ENCODE measurements at regions not wholly inside any gene's neighbourhood (a gene's known extent, or its start where the extent isn't known, plus 50 kb on each side); places are given as distances from the start of the nearest gene placed in this dataset.

DNA sequence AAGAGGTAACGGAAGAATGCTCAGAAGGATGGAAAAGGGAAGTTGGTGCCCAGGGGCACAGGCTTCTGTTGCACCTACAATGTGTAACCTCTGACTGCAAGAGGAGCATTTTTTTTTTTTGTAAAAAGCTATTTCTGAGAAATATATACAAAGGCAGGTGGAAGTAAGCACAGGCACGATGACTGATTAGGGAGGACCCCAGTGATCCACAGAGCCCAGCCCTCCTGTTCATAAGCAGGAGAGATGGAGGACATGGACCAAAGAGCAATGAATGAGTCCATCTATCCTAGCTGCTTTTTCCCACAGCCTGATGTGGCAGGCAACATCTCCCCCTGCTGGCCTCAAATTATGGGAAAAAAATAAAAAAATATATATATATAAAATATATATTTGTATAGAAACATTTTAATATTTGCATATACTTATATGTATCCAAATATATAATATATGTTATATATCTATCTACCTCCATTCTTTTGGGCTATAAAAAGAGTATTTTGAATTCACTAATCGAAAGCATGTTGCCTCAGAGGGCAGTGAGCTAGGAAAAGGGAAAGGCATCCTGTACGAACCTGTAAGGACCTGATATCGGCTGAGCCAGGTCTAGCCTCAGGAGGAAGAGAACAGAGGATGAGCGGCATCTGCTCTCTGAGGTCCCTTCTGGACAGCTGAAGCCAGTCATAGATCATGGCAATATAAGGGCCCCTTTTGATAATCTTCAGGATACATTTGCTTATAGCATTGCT lies 166.0 kb upstream of the STK17B start:
- Histone ChIP-seq H3K27ac (ENCODE audit: insufficient read depth, low read length) (no peak overlapping the region), H3K27me3 (ENCODE audit: control insufficient read depth, insufficient read depth, low read length) (no peaks in the 10 kb centered on the region), H3K79me2 (ENCODE audit: control insufficient read depth, insufficient read depth, low read length) (no peaks in the 10 kb centered on the region)

GRCh38 chr2:196338440-196338839 lies 167.1 kb upstream of the STK17B start:
- no peak overlapping the region for H3K4me2 ChIP-seq (ENCODE audit: extremely low read depth, insufficient read depth, low read length)
- no peak overlapping the region for H3K27ac ChIP-seq (ENCODE audit: insufficient read depth, low read length)
- H3K4me1 ChIP-seq (ENCODE audit: control insufficient read depth, extremely low read depth, insufficient read depth, low read length) = peaks cover 8% of the 10 kb centered on the region
- no peaks in the 10 kb centered on the region for H3K9me3 ChIP-seq (ENCODE audit: control insufficient read depth, insufficient read depth, low read depth, low read length)
- H2AFZ ChIP-seq (ENCODE audit: low read length) = no peak overlapping the region
- no peaks in the 10 kb centered on the region for H4K20me1 ChIP-seq (ENCODE audit: control insufficient read depth, extremely low read depth, insufficient read depth, low read length)
- H3K9ac ChIP-seq (ENCODE audit: insufficient read depth, low read length) = no peak overlapping the region
- H3K36me3 ChIP-seq (ENCODE audit: control insufficient read depth, insufficient read depth, low read length) = no peaks in the 10 kb centered on the region
- no peak for TF ChIP-seq EZH2 (IDR thresholded peaks at IDR 0.05; ENCODE audit: low read length, missing control alignments)
- TF ChIP-seq, protein P1, sequence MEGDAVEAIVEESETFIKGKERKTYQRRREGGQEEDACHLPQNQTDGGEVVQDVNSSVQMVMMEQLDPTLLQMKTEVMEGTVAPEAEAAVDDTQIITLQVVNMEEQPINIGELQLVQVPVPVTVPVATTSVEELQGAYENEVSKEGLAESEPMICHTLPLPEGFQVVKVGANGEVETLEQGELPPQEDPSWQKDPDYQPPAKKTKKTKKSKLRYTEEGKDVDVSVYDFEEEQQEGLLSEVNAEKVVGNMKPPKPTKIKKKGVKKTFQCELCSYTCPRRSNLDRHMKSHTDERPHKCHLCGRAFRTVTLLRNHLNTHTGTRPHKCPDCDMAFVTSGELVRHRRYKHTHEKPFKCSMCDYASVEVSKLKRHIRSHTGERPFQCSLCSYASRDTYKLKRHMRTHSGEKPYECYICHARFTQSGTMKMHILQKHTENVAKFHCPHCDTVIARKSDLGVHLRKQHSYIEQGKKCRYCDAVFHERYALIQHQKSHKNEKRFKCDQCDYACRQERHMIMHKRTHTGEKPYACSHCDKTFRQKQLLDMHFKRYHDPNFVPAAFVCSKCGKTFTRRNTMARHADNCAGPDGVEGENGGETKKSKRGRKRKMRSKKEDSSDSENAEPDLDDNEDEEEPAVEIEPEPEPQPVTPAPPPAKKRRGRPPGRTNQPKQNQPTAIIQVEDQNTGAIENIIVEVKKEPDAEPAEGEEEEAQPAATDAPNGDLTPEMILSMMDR (conservative IDR thresholded peaks at IDR 0.05 in 1 of 2, IDR thresholded peaks at IDR 0.05 in 1 of 2; ENCODE audit: low read depth in 1 of 2, low read length in 2 of 2) = no peak
- no peaks in the 10 kb centered on the region for H3K79me2 ChIP-seq (ENCODE audit: control insufficient read depth, insufficient read depth, low read length)
- H3K27me3 ChIP-seq (ENCODE audit: control insufficient read depth, insufficient read depth, low read length) = no peaks in the 10 kb centered on the region
- no peak overlapping the region for H3K4me3 ChIP-seq (replicated peaks in 1 of 4; ENCODE audit: control extremely low read depth in 1 of 4, insufficient read depth in 1 of 4, low read depth in 3 of 4, low read length in 4 of 4)
- no peak for DNase-seq (ENCODE audit: low read depth in 2 of 2)

More for the DNA sequence above, 166.0 kb upstream of the STK17B start:
- TF ChIP-seq EZH2 (IDR thresholded peaks at IDR 0.05; ENCODE audit: low read length, missing control alignments) = no peak
- TF ChIP-seq, protein P1 (conservative IDR thresholded peaks at IDR 0.05 in 1 of 2, IDR thresholded peaks at IDR 0.05 in 1 of 2; ENCODE audit: low read depth in 1 of 2, low read length in 2 of 2) = peak; percentile 46 to 57
- DNase-seq (ENCODE audit: low read depth in 2 of 2) = peak; percentile 29 to 62
- Histone ChIP-seq H3K36me3 (ENCODE audit: control insufficient read depth, insufficient read depth, low read length) (no peaks in the 10 kb centered on the region), H4K20me1 (ENCODE audit: control insufficient read depth, extremely low read depth, insufficient read depth, low read length) (no peaks in the 10 kb centered on the region), H2AFZ (ENCODE audit: low read length) (no peak overlapping the region), H3K9ac (ENCODE audit: insufficient read depth, low read length) (no peak overlapping the region), H3K4me2 (ENCODE audit: extremely low read depth, insufficient read depth, low read length) (no peak overlapping the region), H3K4me3 (replicated peaks in 1 of 4; ENCODE audit: control extremely low read depth in 1 of 4, insufficient read depth in 1 of 4, low read depth in 3 of 4, low read length in 4 of 4) (no peak overlapping the region), H3K4me1 (ENCODE audit: control insufficient read depth, extremely low read depth, insufficient read depth, low read length) (peaks cover 8% of the 10 kb centered on the region), H3K9me3 (ENCODE audit: control insufficient read depth, insufficient read depth, low read depth, low read length) (no peaks in the 10 kb centered on the region)

DNA sequence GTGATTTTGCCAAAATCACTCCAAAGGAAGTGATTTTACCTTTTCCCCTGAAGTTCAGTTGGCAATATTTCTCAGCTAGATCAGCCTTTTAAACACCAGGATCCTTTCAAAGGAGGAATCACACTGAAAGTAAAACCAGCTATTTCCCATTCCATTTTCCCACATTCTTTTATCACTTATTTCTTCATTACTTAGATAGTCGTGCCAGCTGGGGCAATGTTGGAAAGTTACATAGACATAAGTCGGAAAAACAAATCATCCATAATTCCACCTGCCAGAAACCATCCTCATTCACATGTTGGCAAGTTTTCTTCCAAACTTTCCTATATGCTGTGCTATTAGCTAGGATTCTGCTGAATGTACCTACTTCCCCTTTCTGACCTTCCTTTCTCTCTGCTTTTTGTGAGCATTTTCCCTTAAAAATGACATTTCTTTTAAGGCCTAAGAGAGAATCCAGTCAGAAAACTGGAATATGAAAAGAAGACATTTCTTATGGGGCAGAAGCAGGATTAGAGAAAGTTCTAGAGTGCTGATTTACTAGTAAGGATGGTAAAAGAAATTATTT lies 170.0 kb upstream of the STK17B start:
- H3K79me2 ChIP-seq (ENCODE audit: control insufficient read depth, insufficient read depth, low read length) = no peaks in the 10 kb centered on the region
- H3K4me2 ChIP-seq (ENCODE audit: extremely low read depth, insufficient read depth, low read length) = no peak overlapping the region
- H2AFZ ChIP-seq (ENCODE audit: low read length) = no peak overlapping the region
- DNase-seq (ENCODE audit: low read depth in 2 of 2) = no peak
- no peak overlapping the region for H3K4me3 ChIP-seq (replicated peaks in 1 of 4; ENCODE audit: control extremely low read depth in 1 of 4, insufficient read depth in 1 of 4, low read depth in 3 of 4, low read length in 4 of 4)
- no peaks in the 10 kb centered on the region for H3K36me3 ChIP-seq (ENCODE audit: control insufficient read depth, insufficient read depth, low read length)
- H3K27ac ChIP-seq (ENCODE audit: insufficient read depth, low read length) = no peak overlapping the region
- peaks cover 4% of the 10 kb centered on the region for H3K4me1 ChIP-seq (ENCODE audit: control insufficient read depth, extremely low read depth, insufficient read depth, low read length)
- no peaks in the 10 kb centered on the region for H3K9me3 ChIP-seq (ENCODE audit: control insufficient read depth, insufficient read depth, low read depth, low read length)
- TF ChIP-seq, protein P1 (conservative IDR thresholded peaks at IDR 0.05 in 1 of 2, IDR thresholded peaks at IDR 0.05 in 1 of 2; ENCODE audit: low read depth in 1 of 2, low read length in 2 of 2) = no peak
- TF ChIP-seq EZH2 (IDR thresholded peaks at IDR 0.05; ENCODE audit: low read length, missing control alignments) = no peak
- no peaks in the 10 kb centered on the region for H3K27me3 ChIP-seq (ENCODE audit: control insufficient read depth, insufficient read depth, low read length)
- no peaks in the 10 kb centered on the region for H4K20me1 ChIP-seq (ENCODE audit: control insufficient read depth, extremely low read depth, insufficient read depth, low read length)
- no peak overlapping the region for H3K9ac ChIP-seq (ENCODE audit: insufficient read depth, low read length)
